ENCODE measurements at regions not wholly inside any gene's neighbourhood (a gene's known extent, or its start where the extent isn't known, plus 50 kb on each side); places are given as distances from the start of the nearest gene placed in this dataset.

DNA sequence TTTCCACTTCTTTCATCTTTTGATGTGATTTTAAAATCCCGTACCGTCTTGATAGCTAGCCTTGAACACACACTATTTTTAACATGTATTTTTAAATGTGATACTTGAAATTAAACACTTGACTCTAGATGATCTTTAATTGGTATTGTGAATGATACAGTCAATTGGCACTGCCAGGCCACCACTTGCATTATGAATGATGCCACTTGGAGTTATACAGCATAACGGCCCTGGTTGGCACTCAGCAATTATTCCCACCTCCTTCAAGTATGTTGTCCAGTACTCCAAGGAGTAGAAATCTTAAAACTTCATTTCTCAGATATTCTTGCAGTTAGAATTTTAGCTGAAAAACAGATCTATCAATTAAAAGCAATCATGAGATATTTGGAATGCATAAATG is 62.9 kb downstream of the TENT5A start:
- TF ChIP-seq, protein P1, sequence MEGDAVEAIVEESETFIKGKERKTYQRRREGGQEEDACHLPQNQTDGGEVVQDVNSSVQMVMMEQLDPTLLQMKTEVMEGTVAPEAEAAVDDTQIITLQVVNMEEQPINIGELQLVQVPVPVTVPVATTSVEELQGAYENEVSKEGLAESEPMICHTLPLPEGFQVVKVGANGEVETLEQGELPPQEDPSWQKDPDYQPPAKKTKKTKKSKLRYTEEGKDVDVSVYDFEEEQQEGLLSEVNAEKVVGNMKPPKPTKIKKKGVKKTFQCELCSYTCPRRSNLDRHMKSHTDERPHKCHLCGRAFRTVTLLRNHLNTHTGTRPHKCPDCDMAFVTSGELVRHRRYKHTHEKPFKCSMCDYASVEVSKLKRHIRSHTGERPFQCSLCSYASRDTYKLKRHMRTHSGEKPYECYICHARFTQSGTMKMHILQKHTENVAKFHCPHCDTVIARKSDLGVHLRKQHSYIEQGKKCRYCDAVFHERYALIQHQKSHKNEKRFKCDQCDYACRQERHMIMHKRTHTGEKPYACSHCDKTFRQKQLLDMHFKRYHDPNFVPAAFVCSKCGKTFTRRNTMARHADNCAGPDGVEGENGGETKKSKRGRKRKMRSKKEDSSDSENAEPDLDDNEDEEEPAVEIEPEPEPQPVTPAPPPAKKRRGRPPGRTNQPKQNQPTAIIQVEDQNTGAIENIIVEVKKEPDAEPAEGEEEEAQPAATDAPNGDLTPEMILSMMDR (IDR thresholded peaks at IDR 0.05): no peak
- TF ChIP-seq ZFX (IDR thresholded peaks at IDR 0.05; ENCODE audit: borderline replicate concordance): no peak

Measured in 22Rv1 (cell line).